ENCODE measurements at regions not wholly inside any gene's neighbourhood (a gene's known extent, or its start where the extent isn't known, plus 50 kb on each side); places are given as distances from the start of the nearest gene placed in this dataset.

DNA sequence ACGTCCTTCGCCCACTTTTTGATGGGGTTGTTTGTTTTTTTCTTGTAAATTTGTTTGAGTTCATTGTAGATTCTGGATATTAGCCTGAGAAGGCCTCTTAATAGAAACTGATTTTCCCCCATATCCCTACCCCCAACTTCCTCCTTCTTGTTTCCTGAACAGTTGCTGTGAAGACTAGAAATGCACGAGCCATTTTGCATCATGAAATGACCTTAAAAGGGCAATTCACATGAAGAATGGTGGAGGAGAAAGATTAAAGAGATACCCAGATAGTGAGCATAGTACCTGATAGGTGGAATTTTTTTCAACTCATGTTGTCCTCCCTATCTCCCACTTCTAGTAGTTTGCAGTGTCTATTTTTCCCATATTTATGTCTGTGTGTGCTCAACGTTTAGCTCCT lies 55.2 kb upstream of the KCNH8 start:
- Histone ChIP-seq H3K36me3 (ENCODE audit: insufficient read depth, low read length) (no peaks in the 10 kb centered on the region), H3K9me3 (replicated peaks; ENCODE audit: low read length) (no peaks in the 10 kb centered on the region), H3K4me1 (ENCODE audit: control insufficient read depth, insufficient read depth, low read length) (no peaks in the 10 kb centered on the region), H3K4me2 (ENCODE audit: low read length) (no peak overlapping the region), H3K4me3 (ENCODE audit: low read length) (no peak overlapping the region), H3K9ac (ENCODE audit: low read depth, low read length) (no peak overlapping the region), H3K27me3 (ENCODE audit: control insufficient read depth, insufficient read depth, low read length) (no peaks in the 10 kb centered on the region)

GRCh38 chr3:19077388-19077787 lies 70.9 kb upstream of the KCNH8 start:
- Histone ChIP-seq H3K4me1 (ENCODE audit: control insufficient read depth, insufficient read depth, low read length) (no peaks in the 10 kb centered on the region), H3K36me3 (ENCODE audit: insufficient read depth, low read length) (no peaks in the 10 kb centered on the region), H3K4me2 (ENCODE audit: low read length) (no peak overlapping the region), H3K9me3 (replicated peaks; ENCODE audit: low read length) (peaks cover 8% of the 10 kb centered on the region), H3K9ac (ENCODE audit: low read depth, low read length) (no peak overlapping the region), H3K4me3 (ENCODE audit: low read length) (no peak overlapping the region), H3K27me3 (ENCODE audit: control insufficient read depth, insufficient read depth, low read length) (no peaks in the 10 kb centered on the region)

- Histone ChIP-seq H3K9me3 (replicated peaks; ENCODE audit: low read length) (peaks cover 9% of the 10 kb centered on the region), H3K4me2 (ENCODE audit: low read length) (no peak overlapping the region), H3K4me3 (ENCODE audit: low read length) (no peak overlapping the region), H3K9ac (ENCODE audit: low read depth, low read length) (no peak overlapping the region), H3K4me1 (ENCODE audit: control insufficient read depth, insufficient read depth, low read length) (no peaks in the 10 kb centered on the region), H3K36me3 (ENCODE audit: insufficient read depth, low read length) (no peaks in the 10 kb centered on the region), H3K27me3 (ENCODE audit: control insufficient read depth, insufficient read depth, low read length) (no peaks in the 10 kb centered on the region)
Observed at GRCh38 chr3:19075037-19075436, 73.3 kb upstream of the KCNH8 start.

DNA sequence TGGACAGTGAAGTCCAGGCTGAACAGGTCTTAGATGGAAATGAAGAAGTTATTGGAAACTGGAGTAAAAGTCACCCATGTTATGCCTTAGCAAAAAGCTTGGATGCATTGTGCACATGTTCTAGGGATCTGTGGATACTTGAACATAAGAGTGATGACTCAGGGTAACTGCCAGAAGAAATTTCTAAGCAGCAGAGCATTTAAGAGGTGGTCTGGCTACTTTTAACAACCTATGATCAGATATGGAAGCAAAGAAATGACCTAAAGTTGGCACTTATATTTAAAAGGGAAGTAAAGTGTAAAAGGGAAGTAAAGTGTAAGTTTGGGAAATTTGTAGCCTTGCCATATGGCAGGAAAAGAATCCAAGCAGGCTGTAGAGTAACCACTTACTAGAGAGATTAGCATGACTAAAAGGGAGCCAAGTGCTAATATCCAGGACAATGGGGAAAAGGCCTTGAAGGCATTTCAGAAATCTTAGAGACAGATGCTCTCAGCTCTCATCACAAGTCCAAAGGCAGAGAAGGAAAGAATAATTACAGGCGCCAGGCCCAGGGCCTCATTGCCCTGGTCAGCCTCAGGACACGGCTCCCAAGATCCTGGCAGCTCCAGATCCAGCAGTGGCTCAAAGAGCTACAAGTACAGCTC lies 73.9 kb upstream of the KCNH8 start:
- Histone ChIP-seq H3K9me3 (replicated peaks; ENCODE audit: low read length) (peaks cover 9% of the 10 kb centered on the region), H3K4me2 (ENCODE audit: low read length) (no peak overlapping the region), H3K4me3 (ENCODE audit: low read length) (no peak overlapping the region), H3K4me1 (ENCODE audit: control insufficient read depth, insufficient read depth, low read length) (no peaks in the 10 kb centered on the region), H3K27me3 (ENCODE audit: control insufficient read depth, insufficient read depth, low read length) (no peaks in the 10 kb centered on the region), H3K36me3 (ENCODE audit: insufficient read depth, low read length) (no peaks in the 10 kb centered on the region), H3K9ac (ENCODE audit: low read depth, low read length) (no peak overlapping the region)

- Histone ChIP-seq H3K4me1 (ENCODE audit: control insufficient read depth, insufficient read depth, low read length) (no peaks in the 10 kb centered on the region), H3K9ac (ENCODE audit: low read depth, low read length) (no peak overlapping the region), H3K4me3 (ENCODE audit: low read length) (no peak overlapping the region), H3K9me3 (replicated peaks; ENCODE audit: low read length) (peaks cover 9% of the 10 kb centered on the region), H3K36me3 (ENCODE audit: insufficient read depth, low read length) (no peaks in the 10 kb centered on the region), H3K4me2 (ENCODE audit: low read length) (no peak overlapping the region), H3K27me3 (ENCODE audit: control insufficient read depth, insufficient read depth, low read length) (no peaks in the 10 kb centered on the region)
Observed at GRCh38 chr3:19073341-19074105, 74.8 kb upstream of the KCNH8 start.

DNA sequence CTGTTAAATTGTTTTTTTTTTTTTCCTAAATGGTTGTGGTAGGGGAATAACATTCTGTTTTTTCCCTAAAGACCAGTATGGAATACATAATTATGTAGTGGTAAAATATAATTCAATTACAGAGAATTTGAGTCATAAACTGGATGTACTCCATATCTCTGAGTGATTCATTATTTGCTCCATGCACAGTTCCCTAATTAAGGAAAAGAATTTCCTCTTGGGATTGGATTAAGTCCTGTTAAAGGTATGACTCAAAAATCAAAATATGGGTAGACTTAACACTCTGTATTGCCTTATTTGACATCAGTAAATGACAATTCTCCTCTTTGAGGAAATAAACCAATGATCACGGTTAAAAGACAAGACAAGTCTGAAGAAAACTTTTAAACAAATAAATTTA lies 78.0 kb upstream of the KCNH8 start:
- no peak overlapping the region for H3K4me2 ChIP-seq (ENCODE audit: low read length)
- no peak overlapping the region for H3K9ac ChIP-seq (ENCODE audit: low read depth, low read length)
- peaks cover 5% of the 10 kb centered on the region for H3K9me3 ChIP-seq (replicated peaks; ENCODE audit: low read length)
- H3K27me3 ChIP-seq (ENCODE audit: control insufficient read depth, insufficient read depth, low read length) = no peaks in the 10 kb centered on the region
- no peaks in the 10 kb centered on the region for H3K36me3 ChIP-seq (ENCODE audit: insufficient read depth, low read length)
- H3K4me1 ChIP-seq (ENCODE audit: control insufficient read depth, insufficient read depth, low read length) = no peaks in the 10 kb centered on the region
- H3K4me3 ChIP-seq (ENCODE audit: low read length) = no peak overlapping the region

DNA sequence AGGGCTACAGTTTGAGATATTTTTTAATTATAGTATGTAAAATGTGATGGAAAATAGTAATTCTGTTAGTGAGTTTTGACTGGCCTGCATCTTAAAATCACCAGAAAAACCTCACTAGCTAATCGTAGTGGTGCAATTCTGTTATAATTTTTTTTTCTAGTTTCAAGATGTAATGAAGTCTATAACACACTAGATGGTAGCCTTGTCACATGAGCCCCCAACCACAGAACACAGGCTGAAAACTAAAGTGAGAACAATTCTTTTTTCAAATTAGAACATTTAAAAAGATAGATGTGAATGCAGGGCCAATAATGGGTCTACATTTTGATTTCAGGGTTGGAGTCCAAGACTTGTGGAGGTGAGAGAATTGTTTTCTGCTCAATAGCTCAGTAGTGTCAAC lies 83.3 kb upstream of the KCNH8 start:
- Histone ChIP-seq H3K27me3 (ENCODE audit: control insufficient read depth, insufficient read depth, low read length) (no peaks in the 10 kb centered on the region), H3K4me3 (ENCODE audit: low read length) (no peak overlapping the region), H3K9me3 (replicated peaks; ENCODE audit: low read length) (no peaks in the 10 kb centered on the region), H3K4me2 (ENCODE audit: low read length) (no peak overlapping the region), H3K9ac (ENCODE audit: low read depth, low read length) (no peak overlapping the region), H3K4me1 (ENCODE audit: control insufficient read depth, insufficient read depth, low read length) (no peaks in the 10 kb centered on the region), H3K36me3 (ENCODE audit: insufficient read depth, low read length) (no peaks in the 10 kb centered on the region)

DNA sequence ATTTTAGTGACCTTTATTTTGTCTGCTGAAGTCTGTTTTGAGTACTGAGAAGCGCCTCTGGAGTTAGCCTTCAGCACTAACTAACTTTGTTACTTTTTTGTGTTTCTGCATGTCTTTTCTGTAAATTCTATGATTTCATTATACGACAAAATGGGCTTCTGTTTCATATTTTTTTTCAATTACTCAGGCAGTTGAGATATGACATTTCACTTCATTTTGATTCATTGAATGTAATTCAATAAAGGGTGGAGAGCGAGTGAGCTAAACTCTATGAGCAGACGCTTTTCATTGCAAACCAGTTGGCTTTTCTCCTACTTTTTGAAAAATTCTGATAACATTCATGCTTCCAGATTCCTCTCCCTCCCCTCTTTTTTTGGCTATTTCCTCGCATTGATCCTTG lies 84.4 kb upstream of the KCNH8 start:
- Histone ChIP-seq H3K4me3 (ENCODE audit: low read length) (no peak overlapping the region), H3K36me3 (ENCODE audit: insufficient read depth, low read length) (no peaks in the 10 kb centered on the region), H3K9me3 (replicated peaks; ENCODE audit: low read length) (no peaks in the 10 kb centered on the region), H3K27me3 (ENCODE audit: control insufficient read depth, insufficient read depth, low read length) (no peaks in the 10 kb centered on the region), H3K4me1 (ENCODE audit: control insufficient read depth, insufficient read depth, low read length) (no peaks in the 10 kb centered on the region), H3K9ac (ENCODE audit: low read depth, low read length) (no peak overlapping the region), H3K4me2 (ENCODE audit: low read length) (no peak overlapping the region)

DNA sequence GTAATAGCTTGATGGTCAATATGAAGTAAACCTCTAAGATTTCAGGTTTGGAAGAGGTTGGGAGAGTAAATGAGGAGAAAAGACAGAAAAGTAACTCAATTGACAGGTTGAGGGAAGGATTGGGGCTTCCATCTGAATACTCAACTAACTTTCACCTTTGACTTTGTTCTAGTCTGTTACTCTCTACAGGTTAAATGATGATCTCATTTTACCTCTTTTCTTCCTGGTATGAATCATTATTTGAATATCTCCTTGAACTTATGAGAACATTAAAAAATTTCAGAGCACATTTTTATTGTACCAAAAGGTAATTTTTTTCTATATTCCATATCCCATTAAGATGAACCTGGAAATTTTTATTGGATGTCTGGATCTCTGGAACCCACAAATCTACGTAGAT lies 87.9 kb upstream of the KCNH8 start:
- Histone ChIP-seq H3K4me1 (ENCODE audit: control insufficient read depth, insufficient read depth, low read length) (no peaks in the 10 kb centered on the region), H3K36me3 (ENCODE audit: insufficient read depth, low read length) (no peaks in the 10 kb centered on the region), H3K9ac (ENCODE audit: low read depth, low read length) (no peak overlapping the region), H3K4me3 (ENCODE audit: low read length) (no peak overlapping the region), H3K27me3 (ENCODE audit: control insufficient read depth, insufficient read depth, low read length) (no peaks in the 10 kb centered on the region), H3K4me2 (ENCODE audit: low read length) (no peak overlapping the region), H3K9me3 (replicated peaks; ENCODE audit: low read length) (no peaks in the 10 kb centered on the region)

DNA sequence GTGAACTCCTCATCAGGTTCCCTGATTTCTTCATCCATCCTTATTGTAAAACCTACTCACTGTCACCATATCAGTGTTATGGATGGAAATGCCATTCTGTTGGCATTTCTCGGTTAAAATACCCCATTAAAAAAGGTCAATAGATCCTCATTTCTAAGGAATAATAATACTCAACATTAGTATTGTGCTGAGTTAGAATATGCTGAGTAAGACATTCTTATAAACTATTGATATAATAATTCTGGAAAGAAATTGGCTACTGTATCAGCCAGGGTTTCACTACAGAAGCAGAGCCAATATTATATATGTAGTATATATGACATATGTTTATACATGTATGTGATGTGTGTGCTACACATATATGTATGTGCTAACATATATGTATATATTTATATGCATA lies 95.4 kb upstream of the KCNH8 start:
- H3K9ac ChIP-seq (ENCODE audit: low read depth, low read length) = no peak overlapping the region
- H3K4me1 ChIP-seq (ENCODE audit: control insufficient read depth, insufficient read depth, low read length) = no peaks in the 10 kb centered on the region
- no peak overlapping the region for H3K4me2 ChIP-seq (ENCODE audit: low read length)
- no peak overlapping the region for H3K4me3 ChIP-seq (ENCODE audit: low read length)
- no peaks in the 10 kb centered on the region for H3K9me3 ChIP-seq (replicated peaks; ENCODE audit: low read length)
- no peaks in the 10 kb centered on the region for H3K36me3 ChIP-seq (ENCODE audit: insufficient read depth, low read length)
- H3K27me3 ChIP-seq (ENCODE audit: control insufficient read depth, insufficient read depth, low read length) = no peaks in the 10 kb centered on the region

DNA sequence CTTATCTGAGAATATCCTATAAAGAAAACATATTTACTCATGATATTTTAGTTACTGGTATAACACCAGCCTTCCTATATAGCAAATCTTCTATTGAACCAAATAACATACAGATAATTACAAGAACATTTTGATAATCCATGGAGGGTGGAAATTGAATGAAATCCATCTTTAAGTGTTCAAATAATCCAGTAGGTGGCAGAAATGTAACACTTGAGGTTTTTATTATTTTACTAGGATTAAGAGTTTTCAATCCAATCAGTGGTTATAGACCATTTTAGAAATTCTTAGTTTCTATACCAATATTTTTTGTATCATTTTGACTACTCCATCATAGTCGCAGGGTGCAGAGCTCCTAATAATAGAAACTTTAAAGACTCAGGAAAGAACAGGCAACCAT lies 101.9 kb upstream of the KCNH8 start:
- H3K9me3 ChIP-seq (replicated peaks; ENCODE audit: low read length) = no peaks in the 10 kb centered on the region
- no peak overlapping the region for H3K4me2 ChIP-seq (ENCODE audit: low read length)

GRCh38 chr3:19030522-19030839 lies 117.8 kb upstream of the KCNH8 start:
- no peaks in the 10 kb centered on the region for H3K4me1 ChIP-seq (ENCODE audit: control insufficient read depth, insufficient read depth, low read length)
- H3K9me3 ChIP-seq (replicated peaks; ENCODE audit: low read length) = no peaks in the 10 kb centered on the region
- H3K4me3 ChIP-seq (ENCODE audit: low read length) = no peak overlapping the region
- no peak overlapping the region for H3K9ac ChIP-seq (ENCODE audit: low read depth, low read length)
- no peaks in the 10 kb centered on the region for H3K36me3 ChIP-seq (ENCODE audit: insufficient read depth, low read length)
- no peaks in the 10 kb centered on the region for H3K27me3 ChIP-seq (ENCODE audit: control insufficient read depth, insufficient read depth, low read length)
- H3K4me2 ChIP-seq (ENCODE audit: low read length) = no peak overlapping the region

More for the DNA sequence above, 101.9 kb upstream of the KCNH8 start:
- Histone ChIP-seq H3K9ac (ENCODE audit: low read depth, low read length) (no peak overlapping the region), H3K36me3 (ENCODE audit: insufficient read depth, low read length) (no peaks in the 10 kb centered on the region), H3K4me1 (ENCODE audit: control insufficient read depth, insufficient read depth, low read length) (no peaks in the 10 kb centered on the region), H3K27me3 (ENCODE audit: control insufficient read depth, insufficient read depth, low read length) (no peaks in the 10 kb centered on the region), H3K4me3 (ENCODE audit: low read length) (no peak overlapping the region)

Measured in skeletal muscle satellite cell (primary cell).